GM12878 (cell line): ENCODE measurements at regions not wholly inside any gene's neighbourhood (a gene's known extent, or its start where the extent isn't known, plus 50 kb on each side); places are given as distances from the start of the nearest gene placed in this dataset.

ENCODE experiments used
- ATAC-seq: fragments of 200-7000 bp; cut with Tn5 transposase; 3 replicates; pipeline ENCODE4 v1.9.1; 2020; ENCODE audit warnings: mild to moderate bottlenecking, moderate library complexity
- BruUV-seq: library from RNA; stranded (reverse); fragments of 400-500 nt; replicated peaks from 2 replicates; lab custom pipeline; 2021; lab: Mats Ljungman, UMichigan
- CTCF ChIA-PET: fragments of 300-600 bp; sonication (Branson Sonifier 250); formaldehyde crosslinking; extraction: SDS; loops from one replicate; lab custom pipeline; 2021; ENCODE audit warnings: inconsistent platforms; lab: Yijun Ruan, JAX
- POLR2A ChIA-PET: fragments of 350-600 bp; formaldehyde crosslinking; extraction: SDS; loops from one replicate; lab custom pipeline; 2021; ENCODE audit warnings: inconsistent platforms; lab: Charles Lee
- RAD21 ChIA-PET: fragments of 300-600 bp; sonication (Branson Sonifier 250); formaldehyde crosslinking; loops from one replicate; lab custom pipeline; 2023; ENCODE audit warnings: antibody characterized with exemption; ENCODE audit not compliant: unreplicated experiment; lab: Charles Lee
- SMC1A ChIA-PET: fragments of 300-600 bp; sonication (Branson Sonifier 250); formaldehyde crosslinking; loops from one replicate; lab custom pipeline; 2023; ENCODE audit not compliant: unreplicated experiment, uncharacterized antibody; lab: Charles Lee
- DNase-seq: peaks from one replicate; pipeline ENCODE4 v3.0.0-alpha.2; 2011; ENCODE audit warnings: low read depth, low spot score
- FAIRE-seq: peaks from 3 replicates; lab custom pipeline; 2011; peaks lifted over from hg19 to GRCh38; lab: Jason Lieb, UNC
- H2AFZ ChIP-seq: 2 replicates; pipeline ENCODE4 v1.6.0; 2011; ENCODE audit warnings: low read depth, low read length, control low read depth; ENCODE audit not compliant: control insufficient read depth
- H3K27ac ChIP-seq: 2 replicates; pipeline ENCODE4 v1.5.1; 2011; ENCODE audit warnings: control low read depth; ENCODE audit not compliant: control insufficient read depth, insufficient read depth
- H3K27me3 ChIP-seq, 2 experiments: replicated peaks in 1 of 2; 2 replicates each; pipeline versions ENCODE4 v1.6.0 to v1.6.1; 2011; ENCODE audit warnings: low read length in 1 of 2; ENCODE audit not compliant: control insufficient read depth in 2 of 2, insufficient read depth in 2 of 2
- H3K36me3 ChIP-seq, 2 experiments: 2 replicates each; pipeline ENCODE4 v1.5.1; 2011; ENCODE audit warnings: low read length in 1 of 2; ENCODE audit not compliant: control insufficient read depth in 2 of 2, insufficient read depth in 2 of 2
- H3K4me1 ChIP-seq: 2 replicates; pipeline ENCODE4 v1.6.1; 2011; ENCODE audit warnings: mild to moderate bottlenecking, low read length, moderate library complexity, mixed read lengths; ENCODE audit not compliant: control insufficient read depth, insufficient read depth
- H3K4me2 ChIP-seq: 2 replicates; pipeline ENCODE4 v1.6.0; 2011; ENCODE audit warnings: control low read depth; ENCODE audit not compliant: control insufficient read depth, insufficient read depth
- H3K4me3 ChIP-seq: fragments of 200-600 bp; sonication (generic); 2 replicates; pipeline ENCODE4 v1.5.1; 2016
- H3K79me2 ChIP-seq: 2 replicates; pipeline ENCODE4 v1.6.0; 2011; ENCODE audit warnings: low read length; ENCODE audit not compliant: control insufficient read depth, insufficient read depth
- H3K9ac ChIP-seq: 2 replicates; pipeline ENCODE4 v1.8.0; 2011; ENCODE audit warnings: low read length, control low read depth, mixed read lengths; ENCODE audit not compliant: control insufficient read depth, insufficient read depth
- H3K9me3 ChIP-seq: replicated peaks from 3 replicates; pipeline ENCODE4 v1.5.1; 2011; ENCODE audit warnings: mild to moderate bottlenecking, low read length; ENCODE audit not compliant: control insufficient read depth, insufficient read depth
- H4K20me1 ChIP-seq: 2 replicates; pipeline ENCODE4 v1.6.0; 2011; ENCODE audit not compliant: control insufficient read depth, insufficient read depth
- CHD4 ChIP-seq: fragments of 200-600 bp; sonication (generic); IDR thresholded peaks from 2 replicates; pipeline ENCODE4 v1.6.1; 2016; ENCODE audit warnings: mild to moderate bottlenecking
- EED ChIP-seq: sonication (generic); IDR thresholded peaks from 2 replicates; pipeline ENCODE4 v1.6.1; 2016; ENCODE audit warnings: antibody characterized with exemption, low read depth
- EGR1 ChIP-seq, 2 experiments: IDR thresholded peaks; 1 replicate in 1 of 2; 2 replicates in 1 of 2; pipeline ENCODE4 v1.6.1; 2011 to 2012; ENCODE audit warnings: low read depth in 2 of 2, low read length in 2 of 2, borderline replicate concordance in 1 of 2, mild to moderate bottlenecking in 1 of 2, moderate library complexity in 1 of 2
- MTA3 ChIP-seq: IDR thresholded peaks from 2 replicates; pipeline ENCODE4 v1.6.1; 2012; ENCODE audit warnings: low read length, inconsistent platforms, borderline replicate concordance
- MXI1 ChIP-seq: fragments of 150-350 bp; IDR thresholded peaks from 2 replicates; pipeline ENCODE4 v1.6.1; 2011; ENCODE audit warnings: low read depth, mild to moderate bottlenecking, inconsistent platforms, low read length, improper control_type of control experiment
- MYB ChIP-seq: fragments of 150-350 bp; IDR thresholded peaks from 2 replicates; pipeline ENCODE4 v1.6.1; 2014; ENCODE audit warnings: mild to moderate bottlenecking, low read depth, low read length, borderline replicate concordance
- SMARCA5 ChIP-seq: fragments of 450-650 bp; IDR thresholded peaks from 2 replicates; pipeline ENCODE4 v1.6.1; 2017; ENCODE audit warnings: mild to moderate bottlenecking
- STAT3 ChIP-seq: IDR thresholded peaks from 2 replicates; pipeline ENCODE4 v1.6.1; 2011; ENCODE audit warnings: low read depth, low read length, improper control_type of control experiment
- SUZ12 ChIP-seq: fragments of 200-600 bp; sonication (generic); IDR thresholded peaks from one replicate; pipeline ENCODE4 v1.6.1; 2018; ENCODE audit warnings: antibody characterized with exemption, mild to moderate bottlenecking; ENCODE audit not compliant: unreplicated experiment
- TAF1 ChIP-seq: IDR thresholded peaks from 2 replicates; pipeline ENCODE4 v1.6.1; 2011; ENCODE audit warnings: mild to moderate bottlenecking, low read depth, low read length, borderline replicate concordance
- YY1 ChIP-seq: IDR thresholded peaks from 2 replicates; pipeline ENCODE4 v1.6.1; 2011; ENCODE audit warnings: low read depth, mild to moderate bottlenecking, low read length
- WGBS: methylation state at CpG from one replicate; pipeline ENCODE4 v1.1.6; 2016; ENCODE audit warnings: low lambda C conversion rate; ENCODE audit not compliant: insufficient replicate concordance, insufficient coverage; ENCODE audit errors: missing lambda C conversion rate; 5-methylcytosine and 5-hydroxymethylcytosine counted together
- in situ Hi-C: fragments of 300-500 bp; cut with MboI; formaldehyde crosslinking; loops from 9 replicates; pipeline ENCODE4 v1.14.3; 2018; ENCODE audit warnings: mixed read lengths
- intact Hi-C: fragments of 100-400 bp; cut with micrococcal nuclease; formaldehyde crosslinking; loops from one replicate; pipeline ENCODE4 v1.14.2; 2022; ENCODE audit not compliant: unreplicated experiment
- TF ChIP-seq, protein P1 (sequence below): fragments of 150-350 bp; IDR thresholded peaks from 2 replicates; pipeline ENCODE4 v1.6.1; 2014; ENCODE audit warnings: mild to moderate bottlenecking, low read depth, low read length
- TF ChIP-seq, protein P2 (sequence below): IDR thresholded peaks from 2 replicates; pipeline ENCODE4 v1.6.1; 2011; ENCODE audit warnings: low read depth, low read length, improper control_type of control experiment, borderline replicate concordance
- TF ChIP-seq, protein P3 (sequence below): fragments of 450-650 bp; conservative IDR thresholded peaks from 2 replicates; pipeline ENCODE4 v1.6.1; 2017; ENCODE audit warnings: mild to moderate bottlenecking, moderate library complexity
- TF ChIP-seq, protein P4 (sequence below): fragments of 450-650 bp; IDR thresholded peaks from 2 replicates; pipeline ENCODE4 v1.6.1; 2016; ENCODE audit warnings: mild to moderate bottlenecking
- TF ChIP-seq, protein P5 (sequence below): IDR thresholded peaks from 2 replicates; pipeline ENCODE4 v1.6.1; 2012; ENCODE audit warnings: low read depth, low read length, improper control_type of control experiment

DNA sequence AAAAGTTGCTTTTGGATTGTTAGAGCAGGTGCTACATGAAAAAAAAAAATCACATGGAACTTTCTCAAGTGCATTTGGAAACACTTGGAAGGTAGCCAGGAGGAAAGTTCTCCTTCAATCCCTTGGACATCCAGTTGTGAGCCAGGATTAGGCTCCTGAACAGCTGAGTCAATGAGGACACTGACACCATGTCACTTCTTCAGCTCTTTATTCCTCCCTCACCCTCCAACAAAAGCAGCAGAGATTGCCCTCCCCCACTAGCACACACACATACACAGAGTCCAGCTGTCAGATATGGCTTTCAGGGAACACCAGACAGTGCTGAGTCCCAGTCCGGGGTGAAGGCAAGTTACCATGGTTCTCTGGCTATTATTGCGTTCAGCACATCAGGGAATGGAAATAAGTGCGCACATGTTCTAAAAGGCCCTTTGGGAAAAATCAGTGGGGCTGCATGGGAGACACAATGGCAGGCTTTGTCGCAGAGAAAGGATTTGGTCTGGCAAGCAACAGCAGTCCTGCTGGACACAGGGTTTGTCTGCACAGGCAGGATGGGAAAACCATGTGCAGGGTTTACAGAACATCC, 124.7 kb upstream of the MARCKS start (continued):
- TF ChIP-seq, protein P1, sequence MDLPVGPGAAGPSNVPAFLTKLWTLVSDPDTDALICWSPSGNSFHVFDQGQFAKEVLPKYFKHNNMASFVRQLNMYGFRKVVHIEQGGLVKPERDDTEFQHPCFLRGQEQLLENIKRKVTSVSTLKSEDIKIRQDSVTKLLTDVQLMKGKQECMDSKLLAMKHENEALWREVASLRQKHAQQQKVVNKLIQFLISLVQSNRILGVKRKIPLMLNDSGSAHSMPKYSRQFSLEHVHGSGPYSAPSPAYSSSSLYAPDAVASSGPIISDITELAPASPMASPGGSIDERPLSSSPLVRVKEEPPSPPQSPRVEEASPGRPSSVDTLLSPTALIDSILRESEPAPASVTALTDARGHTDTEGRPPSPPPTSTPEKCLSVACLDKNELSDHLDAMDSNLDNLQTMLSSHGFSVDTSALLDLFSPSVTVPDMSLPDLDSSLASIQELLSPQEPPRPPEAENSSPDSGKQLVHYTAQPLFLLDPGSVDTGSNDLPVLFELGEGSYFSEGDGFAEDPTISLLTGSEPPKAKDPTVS: no peak
- TF ChIP-seq MYB (no peak), STAT3 (no peak)
- TF ChIP-seq, protein P2, sequence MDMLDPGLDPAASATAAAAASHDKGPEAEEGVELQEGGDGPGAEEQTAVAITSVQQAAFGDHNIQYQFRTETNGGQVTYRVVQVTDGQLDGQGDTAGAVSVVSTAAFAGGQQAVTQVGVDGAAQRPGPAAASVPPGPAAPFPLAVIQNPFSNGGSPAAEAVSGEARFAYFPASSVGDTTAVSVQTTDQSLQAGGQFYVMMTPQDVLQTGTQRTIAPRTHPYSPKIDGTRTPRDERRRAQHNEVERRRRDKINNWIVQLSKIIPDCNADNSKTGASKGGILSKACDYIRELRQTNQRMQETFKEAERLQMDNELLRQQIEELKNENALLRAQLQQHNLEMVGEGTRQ: no peak
- TF ChIP-seq, protein P3, sequence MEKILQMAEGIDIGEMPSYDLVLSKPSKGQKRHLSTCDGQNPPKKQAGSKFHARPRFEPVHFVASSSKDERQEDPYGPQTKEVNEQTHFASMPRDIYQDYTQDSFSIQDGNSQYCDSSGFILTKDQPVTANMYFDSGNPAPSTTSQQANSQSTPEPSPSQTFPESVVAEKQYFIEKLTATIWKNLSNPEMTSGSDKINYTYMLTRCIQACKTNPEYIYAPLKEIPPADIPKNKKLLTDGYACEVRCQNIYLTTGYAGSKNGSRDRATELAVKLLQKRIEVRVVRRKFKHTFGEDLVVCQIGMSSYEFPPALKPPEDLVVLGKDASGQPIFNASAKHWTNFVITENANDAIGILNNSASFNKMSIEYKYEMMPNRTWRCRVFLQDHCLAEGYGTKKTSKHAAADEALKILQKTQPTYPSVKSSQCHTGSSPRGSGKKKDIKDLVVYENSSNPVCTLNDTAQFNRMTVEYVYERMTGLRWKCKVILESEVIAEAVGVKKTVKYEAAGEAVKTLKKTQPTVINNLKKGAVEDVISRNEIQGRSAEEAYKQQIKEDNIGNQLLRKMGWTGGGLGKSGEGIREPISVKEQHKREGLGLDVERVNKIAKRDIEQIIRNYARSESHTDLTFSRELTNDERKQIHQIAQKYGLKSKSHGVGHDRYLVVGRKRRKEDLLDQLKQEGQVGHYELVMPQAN: no peak

DNA sequence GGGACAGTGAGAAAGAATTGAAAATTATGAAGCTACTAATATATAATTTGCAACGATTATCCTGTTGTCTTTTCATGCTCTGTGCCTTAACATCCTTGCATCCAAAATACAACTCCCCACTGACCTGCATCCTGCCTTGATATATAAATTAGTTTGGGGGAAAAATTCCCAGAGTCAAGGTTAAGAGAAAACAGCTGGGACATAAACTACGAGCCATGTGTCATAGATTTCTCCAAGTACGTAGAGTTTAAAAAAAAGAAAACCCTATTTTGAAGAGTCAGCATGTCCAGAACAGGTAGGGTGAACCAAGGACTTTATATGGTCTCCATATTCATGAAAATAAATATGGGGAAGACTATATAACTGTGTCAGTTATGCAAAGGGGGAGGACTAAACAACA, 123.8 kb upstream of the MARCKS start:
- POLR2A ChIA-PET: interaction anchor here (0.8 kb wide), 1 partner anchor 16 kb away, joined by 4 read pairs; no protein-coding TSS in a partner anchor
- Histone ChIP-seq H3K9ac (no peak overlapping the region), H3K79me2 (no peaks in the 10 kb centered on the region), H3K27me3 (no peaks in the 10 kb centered on the region), H3K4me2 (no peak overlapping the region), H4K20me1 (no peaks in the 10 kb centered on the region), H3K36me3 (no peaks in the 10 kb centered on the region), H3K9me3 (no peaks in the 10 kb centered on the region), H3K4me3 (no peak overlapping the region), H2AFZ (no peak overlapping the region), H3K4me1 (no peaks in the 10 kb centered on the region), H3K27ac (no peak overlapping the region)
- FAIRE-seq (no peak), DNase-seq (no peak), ATAC-seq (no peak)
- 81% methylated on average over 3 of the region's 3 CpGs for WGBS
- intact Hi-C loops: no loop called here
- BruUV-seq: no TSS peak
- CTCF ChIA-PET: interaction anchor here (0.6 kb wide), 1 partner anchor 12 kb away, joined by 3 read pairs; no protein-coding TSS in a partner anchor
- SMC1A ChIA-PET: interaction anchor here (0.6 to 3.2 kb wide), 2 partner anchors 8 to 139 kb away, joined by 3 to 10 read pairs; no protein-coding TSS in a partner anchor
- RAD21 ChIA-PET: interaction anchor here (0.6 kb wide), 1 partner anchor 30 kb away, joined by 3 read pairs; no protein-coding TSS in a partner anchor
- in situ Hi-C loops: no loop called here
- no peak for TF ChIP-seq MXI1
- TF ChIP-seq EGR1 (IDR thresholded peaks at IDR 0.05; ENCODE audit: borderline replicate concordance in 1 of 2, low read depth in 2 of 2, low read length in 2 of 2): no peak
- no peak for TF ChIP-seq YY1
- TF ChIP-seq EED: no peak
- TF ChIP-seq SUZ12: no peak
- TF ChIP-seq SMARCA5: no peak
- TF ChIP-seq, protein P4, sequence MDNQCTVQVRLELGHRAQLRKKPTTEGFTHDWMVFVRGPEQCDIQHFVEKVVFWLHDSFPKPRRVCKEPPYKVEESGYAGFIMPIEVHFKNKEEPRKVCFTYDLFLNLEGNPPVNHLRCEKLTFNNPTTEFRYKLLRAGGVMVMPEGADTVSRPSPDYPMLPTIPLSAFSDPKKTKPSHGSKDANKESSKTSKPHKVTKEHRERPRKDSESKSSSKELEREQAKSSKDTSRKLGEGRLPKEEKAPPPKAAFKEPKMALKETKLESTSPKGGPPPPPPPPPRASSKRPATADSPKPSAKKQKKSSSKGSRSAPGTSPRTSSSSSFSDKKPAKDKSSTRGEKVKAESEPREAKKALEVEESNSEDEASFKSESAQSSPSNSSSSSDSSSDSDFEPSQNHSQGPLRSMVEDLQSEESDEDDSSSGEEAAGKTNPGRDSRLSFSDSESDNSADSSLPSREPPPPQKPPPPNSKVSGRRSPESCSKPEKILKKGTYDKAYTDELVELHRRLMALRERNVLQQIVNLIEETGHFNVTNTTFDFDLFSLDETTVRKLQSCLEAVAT: no peak
- no peak for TF ChIP-seq TAF1
- TF ChIP-seq MTA3: no peak
- TF ChIP-seq CHD4: no peak
- TF ChIP-seq, protein P5, sequence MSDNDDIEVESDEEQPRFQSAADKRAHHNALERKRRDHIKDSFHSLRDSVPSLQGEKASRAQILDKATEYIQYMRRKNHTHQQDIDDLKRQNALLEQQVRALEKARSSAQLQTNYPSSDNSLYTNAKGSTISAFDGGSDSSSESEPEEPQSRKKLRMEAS: no peak
